ENCODE measurements at regions not wholly inside any gene's neighbourhood (a gene's known extent, or its start where the extent isn't known, plus 50 kb on each side); places are given as distances from the start of the nearest gene placed in this dataset.

DNA sequence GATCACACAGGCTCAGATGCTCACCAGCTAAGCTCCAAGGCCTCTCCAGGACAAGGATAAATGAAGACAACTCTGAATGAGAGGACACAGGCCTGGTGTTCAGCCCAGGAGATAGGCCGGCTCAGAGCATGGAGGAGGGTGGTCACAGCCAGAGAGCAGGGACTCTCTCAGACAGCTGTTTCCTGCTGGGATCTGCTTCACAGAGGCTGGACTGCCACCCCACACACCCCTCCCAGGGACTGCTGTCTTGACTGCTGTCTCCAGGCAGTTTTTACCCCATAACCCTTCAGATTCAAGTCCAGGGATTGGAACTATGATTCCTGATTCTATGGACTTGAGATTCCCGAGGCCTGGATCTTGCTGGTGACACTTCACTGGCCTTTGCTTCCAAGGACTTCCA, 89.0 kb downstream of the SMIM20 start (continued):
- TF ChIP-seq, protein P1, sequence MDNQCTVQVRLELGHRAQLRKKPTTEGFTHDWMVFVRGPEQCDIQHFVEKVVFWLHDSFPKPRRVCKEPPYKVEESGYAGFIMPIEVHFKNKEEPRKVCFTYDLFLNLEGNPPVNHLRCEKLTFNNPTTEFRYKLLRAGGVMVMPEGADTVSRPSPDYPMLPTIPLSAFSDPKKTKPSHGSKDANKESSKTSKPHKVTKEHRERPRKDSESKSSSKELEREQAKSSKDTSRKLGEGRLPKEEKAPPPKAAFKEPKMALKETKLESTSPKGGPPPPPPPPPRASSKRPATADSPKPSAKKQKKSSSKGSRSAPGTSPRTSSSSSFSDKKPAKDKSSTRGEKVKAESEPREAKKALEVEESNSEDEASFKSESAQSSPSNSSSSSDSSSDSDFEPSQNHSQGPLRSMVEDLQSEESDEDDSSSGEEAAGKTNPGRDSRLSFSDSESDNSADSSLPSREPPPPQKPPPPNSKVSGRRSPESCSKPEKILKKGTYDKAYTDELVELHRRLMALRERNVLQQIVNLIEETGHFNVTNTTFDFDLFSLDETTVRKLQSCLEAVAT (IDR thresholded peaks at IDR 0.05): no peak

DNA sequence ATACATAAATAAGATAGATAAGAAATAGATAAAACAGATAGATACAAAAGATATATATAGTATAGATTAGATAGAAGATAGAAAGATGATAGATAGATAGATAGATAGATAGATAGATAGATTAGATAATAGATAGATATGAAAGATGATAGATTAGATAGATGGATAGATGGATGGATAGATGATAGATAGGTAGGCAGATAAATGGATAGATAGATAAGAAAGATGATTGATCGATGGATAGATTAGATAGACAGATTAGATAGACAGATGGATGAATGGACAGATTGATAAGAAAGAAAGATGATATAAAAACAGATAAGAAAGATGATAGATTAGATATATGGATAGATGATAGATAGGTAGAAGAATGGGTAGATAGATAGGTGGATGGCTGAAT, 90.3 kb downstream of the SMIM20 start:
- H3K79me2 ChIP-seq (ENCODE audit: control insufficient read depth, insufficient read depth, low read length): no peaks in the 10 kb centered on the region
- ChIA-PET POLR2A (no interaction called here), RAD21 (ENCODE audit: unreplicated experiment) (no interaction called here), SMC1A (ENCODE audit: uncharacterized antibody, unreplicated experiment) (interaction anchor here (1.0 kb wide), 1 partner anchor 413 kb away, joined by 4 read pairs; no protein-coding TSS in a partner anchor), CTCF (interaction anchor here (2.8 kb wide), 1 partner anchor 17 kb away, joined by 23 read pairs; no protein-coding TSS in a partner anchor)
- H2AFZ ChIP-seq (ENCODE audit: control insufficient read depth, low read depth, low read length): no peak overlapping the region
- H3K36me3 ChIP-seq (ENCODE audit: control insufficient read depth in 2 of 2, insufficient read depth in 2 of 2, low read length in 1 of 2): no peaks in the 10 kb centered on the region
- no peak for DNase-seq (ENCODE audit: low read depth, low spot score)
- no peaks in the 10 kb centered on the region for H3K27me3 ChIP-seq (replicated peaks in 1 of 2; ENCODE audit: control insufficient read depth in 2 of 2, insufficient read depth in 2 of 2, low read length in 1 of 2)
- intact Hi-C loops (cut with micrococcal nuclease; ENCODE audit: unreplicated experiment) (no loop called here), in situ Hi-C loops (cut with MboI) (no loop called here)
- H3K4me2 ChIP-seq (ENCODE audit: control insufficient read depth, insufficient read depth): no peak overlapping the region
- no peak overlapping the region for H3K4me3 ChIP-seq
- H3K27ac ChIP-seq (ENCODE audit: control insufficient read depth, insufficient read depth): no peak overlapping the region
- no peaks in the 10 kb centered on the region; the same call in 1 of the 2 replicates for H4K20me1 ChIP-seq (ENCODE audit: control insufficient read depth, insufficient read depth)
- no peak for ATAC-seq
- 3% methylated on average over 1 of the region's 1 CpG for WGBS (ENCODE audit: insufficient coverage, insufficient replicate concordance, low lambda C conversion rate, missing lambda C conversion rate)
- H3K9me3 ChIP-seq (replicated peaks; ENCODE audit: control insufficient read depth, insufficient read depth, low read length): no peaks in the 10 kb centered on the region; the same call in 2 of the 3 replicates
- no peaks in the 10 kb centered on the region for H3K4me1 ChIP-seq (ENCODE audit: control insufficient read depth, insufficient read depth, low read length)
- TF ChIP-seq ATF7 (IDR thresholded peaks at IDR 0.05; ENCODE audit: low read depth): no peak
- no peak for TF ChIP-seq KAT2A (conservative IDR thresholded peaks at IDR 0.05; ENCODE audit: control insufficient read depth, low read depth, low read length)
- no peak for TF ChIP-seq IKZF1 (conservative IDR thresholded peaks at IDR 0.05)
- TF ChIP-seq, protein P2, sequence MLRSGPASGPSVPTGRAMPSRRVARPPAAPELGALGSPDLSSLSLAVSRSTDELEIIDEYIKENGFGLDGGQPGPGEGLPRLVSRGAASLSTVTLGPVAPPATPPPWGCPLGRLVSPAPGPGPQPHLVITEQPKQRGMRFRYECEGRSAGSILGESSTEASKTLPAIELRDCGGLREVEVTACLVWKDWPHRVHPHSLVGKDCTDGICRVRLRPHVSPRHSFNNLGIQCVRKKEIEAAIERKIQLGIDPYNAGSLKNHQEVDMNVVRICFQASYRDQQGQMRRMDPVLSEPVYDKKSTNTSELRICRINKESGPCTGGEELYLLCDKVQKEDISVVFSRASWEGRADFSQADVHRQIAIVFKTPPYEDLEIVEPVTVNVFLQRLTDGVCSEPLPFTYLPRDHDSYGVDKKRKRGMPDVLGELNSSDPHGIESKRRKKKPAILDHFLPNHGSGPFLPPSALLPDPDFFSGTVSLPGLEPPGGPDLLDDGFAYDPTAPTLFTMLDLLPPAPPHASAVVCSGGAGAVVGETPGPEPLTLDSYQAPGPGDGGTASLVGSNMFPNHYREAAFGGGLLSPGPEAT (IDR thresholded peaks at IDR 0.05; ENCODE audit: low read depth): no peak
- no peak for TF ChIP-seq TCF3 (IDR thresholded peaks at IDR 0.05; ENCODE audit: borderline replicate concordance, insufficient read depth, low read depth, low read length)
- no peak for TF ChIP-seq NFYB (IDR thresholded peaks at IDR 0.05; ENCODE audit: insufficient read depth, low read depth, low read length)
- TF ChIP-seq, protein P3, sequence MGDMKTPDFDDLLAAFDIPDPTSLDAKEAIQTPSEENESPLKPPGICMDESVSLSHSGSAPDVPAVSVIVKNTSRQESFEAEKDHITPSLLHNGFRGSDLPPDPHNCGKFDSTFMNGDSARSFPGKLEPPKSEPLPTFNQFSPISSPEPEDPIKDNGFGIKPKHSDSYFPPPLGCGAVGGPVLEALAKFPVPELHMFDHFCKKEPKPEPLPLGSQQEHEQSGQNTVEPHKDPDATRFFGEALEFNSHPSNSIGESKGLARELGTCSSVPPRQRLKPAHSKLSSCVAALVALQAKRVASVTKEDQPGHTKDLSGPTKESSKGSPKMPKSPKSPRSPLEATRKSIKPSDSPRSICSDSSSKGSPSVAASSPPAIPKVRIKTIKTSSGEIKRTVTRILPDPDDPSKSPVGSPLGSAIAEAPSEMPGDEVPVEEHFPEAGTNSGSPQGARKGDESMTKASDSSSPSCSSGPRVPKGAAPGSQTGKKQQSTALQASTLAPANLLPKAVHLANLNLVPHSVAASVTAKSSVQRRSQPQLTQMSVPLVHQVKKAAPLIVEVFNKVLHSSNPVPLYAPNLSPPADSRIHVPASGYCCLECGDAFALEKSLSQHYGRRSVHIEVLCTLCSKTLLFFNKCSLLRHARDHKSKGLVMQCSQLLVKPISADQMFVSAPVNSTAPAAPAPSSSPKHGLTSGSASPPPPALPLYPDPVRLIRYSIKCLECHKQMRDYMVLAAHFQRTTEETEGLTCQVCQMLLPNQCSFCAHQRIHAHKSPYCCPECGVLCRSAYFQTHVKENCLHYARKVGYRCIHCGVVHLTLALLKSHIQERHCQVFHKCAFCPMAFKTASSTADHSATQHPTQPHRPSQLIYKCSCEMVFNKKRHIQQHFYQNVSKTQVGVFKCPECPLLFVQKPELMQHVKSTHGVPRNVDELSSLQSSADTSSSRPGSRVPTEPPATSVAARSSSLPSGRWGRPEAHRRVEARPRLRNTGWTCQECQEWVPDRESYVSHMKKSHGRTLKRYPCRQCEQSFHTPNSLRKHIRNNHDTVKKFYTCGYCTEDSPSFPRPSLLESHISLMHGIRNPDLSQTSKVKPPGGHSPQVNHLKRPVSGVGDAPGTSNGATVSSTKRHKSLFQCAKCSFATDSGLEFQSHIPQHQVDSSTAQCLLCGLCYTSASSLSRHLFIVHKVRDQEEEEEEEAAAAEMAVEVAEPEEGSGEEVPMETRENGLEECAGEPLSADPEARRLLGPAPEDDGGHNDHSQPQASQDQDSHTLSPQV (IDR thresholded peaks at IDR 0.05): no peak
- no peak for TF ChIP-seq MYC (IDR thresholded peaks at IDR 0.05; ENCODE audit: insufficient read depth, insufficient read length, insufficient replicate concordance, low read length, severe bottlenecking)
- no peak for TF ChIP-seq DPF2 (IDR thresholded peaks at IDR 0.05)
- no peak for TF ChIP-seq NR2C2 (IDR thresholded peaks at IDR 0.05; ENCODE audit: borderline replicate concordance, control insufficient read depth, insufficient read length, low read depth)
- TF ChIP-seq PAX5 (IDR thresholded peaks at IDR 0.05; ENCODE audit: borderline replicate concordance, low read depth, low read length): no peak
- BruUV-seq (replicated peaks): no TSS peak
- no peak for FAIRE-seq
- H3K9ac ChIP-seq (ENCODE audit: control insufficient read depth, insufficient read depth, low read length): no peak overlapping the region
